OCI-LY3 (cell line): ENCODE measurements at regions not wholly inside any gene's neighbourhood (a gene's known extent, or its start where the extent isn't known, plus 50 kb on each side); places are given as distances from the start of the nearest gene placed in this dataset.

Experiments used
- EZH2phosphoT487 ChIP-seq: fragments of 200-600 bp; shearing (Covaris generic); IDR thresholded peaks from 2 replicates; pipeline ENCODE4 v1.6.1; 2018; ENCODE audit warnings: antibody characterized with exemption, mixed run types, low read depth
- TF ChIP-seq, protein P1 (sequence below): fragments of 200-600, 300-600 bp; sonication (generic); IDR thresholded peaks from 2 replicates; pipeline ENCODE4 v1.5.1; 2014; ENCODE audit warnings: antibody characterized with exemption, low read length, low read depth

DNA sequence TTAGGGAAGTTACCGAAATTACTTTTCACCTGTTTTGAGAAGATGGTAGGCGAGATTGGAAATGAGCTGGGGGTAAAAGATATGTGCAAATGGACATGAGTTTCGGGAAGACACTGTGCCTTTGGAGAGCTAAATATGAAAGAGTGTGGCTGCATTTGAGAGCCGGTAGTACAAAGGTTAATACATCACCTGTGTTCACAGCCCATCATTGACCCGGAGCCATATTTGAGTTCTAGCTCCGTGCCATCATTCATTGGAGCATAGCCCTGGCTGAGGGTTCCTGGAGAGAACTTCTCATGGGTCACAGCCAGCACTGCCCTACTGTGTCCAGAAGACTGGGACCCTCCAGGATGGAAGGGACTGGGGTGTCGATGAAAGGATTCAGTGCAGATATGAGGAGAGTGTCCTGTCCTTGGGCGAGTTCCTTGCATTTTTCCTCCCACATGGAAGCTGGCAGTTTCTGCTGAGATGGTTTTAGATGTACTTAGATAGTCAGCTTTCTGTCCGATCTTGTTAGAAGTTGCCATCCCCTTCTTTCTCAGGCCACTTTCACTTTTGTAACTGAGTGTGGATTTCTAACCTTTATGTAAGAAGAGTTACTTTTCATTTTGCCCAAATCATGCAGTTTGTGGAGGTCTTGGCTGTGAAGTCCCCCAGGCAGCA is 138.8 kb downstream of the JCAD start:
- TF ChIP-seq, protein P1, sequence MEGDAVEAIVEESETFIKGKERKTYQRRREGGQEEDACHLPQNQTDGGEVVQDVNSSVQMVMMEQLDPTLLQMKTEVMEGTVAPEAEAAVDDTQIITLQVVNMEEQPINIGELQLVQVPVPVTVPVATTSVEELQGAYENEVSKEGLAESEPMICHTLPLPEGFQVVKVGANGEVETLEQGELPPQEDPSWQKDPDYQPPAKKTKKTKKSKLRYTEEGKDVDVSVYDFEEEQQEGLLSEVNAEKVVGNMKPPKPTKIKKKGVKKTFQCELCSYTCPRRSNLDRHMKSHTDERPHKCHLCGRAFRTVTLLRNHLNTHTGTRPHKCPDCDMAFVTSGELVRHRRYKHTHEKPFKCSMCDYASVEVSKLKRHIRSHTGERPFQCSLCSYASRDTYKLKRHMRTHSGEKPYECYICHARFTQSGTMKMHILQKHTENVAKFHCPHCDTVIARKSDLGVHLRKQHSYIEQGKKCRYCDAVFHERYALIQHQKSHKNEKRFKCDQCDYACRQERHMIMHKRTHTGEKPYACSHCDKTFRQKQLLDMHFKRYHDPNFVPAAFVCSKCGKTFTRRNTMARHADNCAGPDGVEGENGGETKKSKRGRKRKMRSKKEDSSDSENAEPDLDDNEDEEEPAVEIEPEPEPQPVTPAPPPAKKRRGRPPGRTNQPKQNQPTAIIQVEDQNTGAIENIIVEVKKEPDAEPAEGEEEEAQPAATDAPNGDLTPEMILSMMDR: no peak
- TF ChIP-seq EZH2phosphoT487: no peak
